WTC11 (cell line): ENCODE measurements at regions not wholly inside any gene's neighbourhood (a gene's known extent, or its start where the extent isn't known, plus 50 kb on each side); places are given as distances from the start of the nearest gene placed in this dataset.

ENCODE experiments used
- ATAC-seq: fragments of 200-7000 bp; cut with Tn5 transposase; 2 replicates; pipeline ENCODE4 v1.10.0; 2021; ENCODE audit warnings: mild to moderate bottlenecking, moderate library complexity
- CTCF ChIA-PET: fragments of 300-600 bp; sonication (Branson Sonifier 250); formaldehyde crosslinking; loops from one replicate; lab custom pipeline; 2021; ENCODE audit warnings: antibody characterized with exemption; lab: Charles Lee
- POLR2A ChIA-PET: fragments of 350-600 bp; sonication (Branson Sonifier 250); formaldehyde crosslinking; loops from one replicate; lab custom pipeline; 2021; ENCODE audit warnings: antibody characterized with exemption; lab: Charles Lee
- DNase-seq: peaks from one replicate; pipeline ENCODE4 v3.0.0; 2021; ENCODE audit warnings: low spot score
- H3K27ac Mint-ChIP-seq: 2 replicates; pipeline ENCODE4 v1.8.0; 2021; ENCODE audit warnings: mixed read lengths
- H3K27me3 Mint-ChIP-seq: 2 replicates; pipeline ENCODE4 v1.8.0; 2021; ENCODE audit warnings: low read depth, mild to moderate bottlenecking, moderate library complexity, mixed read lengths
- H3K36me3 Mint-ChIP-seq: 2 replicates; pipeline ENCODE4 v1.8.0; 2021; ENCODE audit warnings: mixed read lengths
- H3K4me1 Mint-ChIP-seq: 2 replicates; pipeline ENCODE4 v1.8.0; 2022; ENCODE audit warnings: mixed read lengths
- H3K4me3 Mint-ChIP-seq: 2 replicates; pipeline ENCODE4 v1.8.0; 2021; ENCODE audit warnings: mild to moderate bottlenecking, moderate library complexity, mixed read lengths
- H3K9me3 Mint-ChIP-seq: 2 replicates; pipeline ENCODE4 v1.8.0; 2021; ENCODE audit warnings: mixed read lengths
- ATF2 ChIP-seq: sonication (generic); formaldehyde crosslinking; IDR thresholded peaks from 2 replicates; pipeline ENCODE4 v1.8.1; 2022; ENCODE audit warnings: low read depth, missing genetic modification reagents, borderline replicate concordance
- ERG ChIP-seq: fragments of 250-450 bp; sonication (Bioruptor Pico); IDR thresholded peaks from 2 replicates; pipeline ENCODE4 v1.8.0; 2021; ENCODE audit warnings: mild to moderate bottlenecking
- ESRRA ChIP-seq: sonication (generic); formaldehyde crosslinking; IDR thresholded peaks from 2 replicates; pipeline ENCODE4 v1.8.1; 2022; ENCODE audit warnings: mild to moderate bottlenecking, missing genetic modification reagents, borderline replicate concordance
- FOXP1 ChIP-seq: sonication (generic); formaldehyde crosslinking; IDR thresholded peaks from 2 replicates; pipeline ENCODE4 v1.8.0; 2022; ENCODE audit warnings: missing genetic modification reagents, mild to moderate bottlenecking, moderate library complexity, borderline replicate concordance
- FOXP4 ChIP-seq: sonication (generic); formaldehyde crosslinking; IDR thresholded peaks from 2 replicates; pipeline ENCODE4 v1.8.0; 2022; ENCODE audit warnings: mild to moderate bottlenecking, missing genetic modification reagents
- JUN ChIP-seq: sonication (generic); formaldehyde crosslinking; IDR thresholded peaks from 2 replicates; pipeline ENCODE4 v1.8.0; 2023; ENCODE audit warnings: mild to moderate bottlenecking, missing genetic modification reagents
- KAT7 ChIP-seq: sonication (generic); formaldehyde crosslinking; IDR thresholded peaks from 2 replicates; pipeline ENCODE4 v1.8.1; 2023; ENCODE audit warnings: missing genetic modification reagents, mild to moderate bottlenecking, borderline replicate concordance
- NR3C1 ChIP-seq: sonication (generic); formaldehyde crosslinking; conservative IDR thresholded peaks from 2 replicates; pipeline ENCODE4 v1.8.1; 2023; ENCODE audit warnings: low read depth, mild to moderate bottlenecking, missing genetic modification reagents
- OVOL2 ChIP-seq: fragments of 250-450 bp; sonication (Bioruptor Pico); IDR thresholded peaks from 2 replicates; pipeline ENCODE4 v1.9.0; 2021; ENCODE audit warnings: mild to moderate bottlenecking, borderline replicate concordance
- RELA ChIP-seq: sonication (generic); formaldehyde crosslinking; IDR thresholded peaks from 2 replicates; pipeline ENCODE4 v1.8.1; 2022; ENCODE audit warnings: missing genetic modification reagents, mild to moderate bottlenecking, borderline replicate concordance
- RORB ChIP-seq: fragments of 250-450 bp; sonication (Bioruptor Pico); IDR thresholded peaks from 2 replicates; pipeline ENCODE4 v1.9.0; 2021; ENCODE audit warnings: mild to moderate bottlenecking
- TCF7 ChIP-seq: sonication (generic); formaldehyde crosslinking; IDR thresholded peaks from 2 replicates; pipeline ENCODE4 v1.8.0; 2022; ENCODE audit warnings: mild to moderate bottlenecking, low read depth, missing genetic modification reagents, moderate library complexity
- TEAD1 ChIP-seq: sonication (generic); formaldehyde crosslinking; IDR thresholded peaks from 2 replicates; pipeline ENCODE4 v1.8.0; 2022; ENCODE audit warnings: mild to moderate bottlenecking, missing genetic modification reagents
- TEAD4 ChIP-seq: sonication (generic); formaldehyde crosslinking; IDR thresholded peaks from 2 replicates; pipeline ENCODE4 v1.8.0; 2022; ENCODE audit warnings: mild to moderate bottlenecking, missing genetic modification reagents
- ZNF423 ChIP-seq: fragments of 250-450 bp; sonication (Bioruptor Pico); IDR thresholded peaks from 2 replicates; pipeline ENCODE4 v2.1.2; 2022; ENCODE audit warnings: mild to moderate bottlenecking, moderate library complexity
- TF ChIP-seq, protein P1 (sequence below): fragments of 250-450 bp; sonication (Bioruptor Pico); IDR thresholded peaks from 2 replicates; pipeline ENCODE4 v1.9.0; 2021; ENCODE audit warnings: mild to moderate bottlenecking, borderline replicate concordance
- TF ChIP-seq, protein P2 (sequence below): sonication (generic); formaldehyde crosslinking; IDR thresholded peaks from 2 replicates; pipeline ENCODE4 v1.8.1; 2023; ENCODE audit warnings: mild to moderate bottlenecking, missing genetic modification reagents, borderline replicate concordance
- TF ChIP-seq, protein P3 (sequence below): fragments of 200-600 bp; IDR thresholded peaks from 2 replicates; pipeline ENCODE4 v1.8.0; 2022; ENCODE audit warnings: antibody characterized with exemption

DNA sequence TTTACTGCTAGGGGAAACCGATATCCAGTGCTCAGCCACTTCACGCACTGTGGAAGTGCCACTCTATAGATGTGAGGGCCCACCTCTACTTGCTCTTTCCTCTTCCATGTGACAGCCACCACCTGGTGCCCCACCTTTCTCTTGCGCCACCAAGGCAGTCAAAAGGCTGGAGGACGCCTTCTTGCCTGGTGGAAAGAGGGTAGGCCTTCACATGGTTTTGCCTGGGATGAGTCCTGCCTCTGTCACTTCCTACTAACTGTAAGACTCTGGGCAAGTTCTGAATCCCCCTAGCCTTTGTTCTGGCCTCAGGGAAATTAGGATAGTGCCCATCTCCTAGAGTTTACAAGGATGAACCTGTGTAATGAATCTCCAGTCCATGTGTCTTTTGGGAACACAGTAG is 66.1 kb upstream of the ODC1 start (continued):
- no peak for TF ChIP-seq ATF2
- no peak for TF ChIP-seq ERG (CRISPR knock-in tag)

GRCh38 chr2:10513201-10513600 is 65.1 kb upstream of the ODC1 start:
- Mint-ChIP-seq H3K4me1 (no peaks in the 10 kb centered on the region), H3K27me3 (peaks cover 7% of the 10 kb centered on the region), H3K36me3 (peaks cover 21% of the 10 kb centered on the region), H3K4me3 (no peak overlapping the region), H3K9me3 (peaks cover 38% of the 10 kb centered on the region), H3K27ac (no peak overlapping the region)
- TF ChIP-seq, protein P1, sequence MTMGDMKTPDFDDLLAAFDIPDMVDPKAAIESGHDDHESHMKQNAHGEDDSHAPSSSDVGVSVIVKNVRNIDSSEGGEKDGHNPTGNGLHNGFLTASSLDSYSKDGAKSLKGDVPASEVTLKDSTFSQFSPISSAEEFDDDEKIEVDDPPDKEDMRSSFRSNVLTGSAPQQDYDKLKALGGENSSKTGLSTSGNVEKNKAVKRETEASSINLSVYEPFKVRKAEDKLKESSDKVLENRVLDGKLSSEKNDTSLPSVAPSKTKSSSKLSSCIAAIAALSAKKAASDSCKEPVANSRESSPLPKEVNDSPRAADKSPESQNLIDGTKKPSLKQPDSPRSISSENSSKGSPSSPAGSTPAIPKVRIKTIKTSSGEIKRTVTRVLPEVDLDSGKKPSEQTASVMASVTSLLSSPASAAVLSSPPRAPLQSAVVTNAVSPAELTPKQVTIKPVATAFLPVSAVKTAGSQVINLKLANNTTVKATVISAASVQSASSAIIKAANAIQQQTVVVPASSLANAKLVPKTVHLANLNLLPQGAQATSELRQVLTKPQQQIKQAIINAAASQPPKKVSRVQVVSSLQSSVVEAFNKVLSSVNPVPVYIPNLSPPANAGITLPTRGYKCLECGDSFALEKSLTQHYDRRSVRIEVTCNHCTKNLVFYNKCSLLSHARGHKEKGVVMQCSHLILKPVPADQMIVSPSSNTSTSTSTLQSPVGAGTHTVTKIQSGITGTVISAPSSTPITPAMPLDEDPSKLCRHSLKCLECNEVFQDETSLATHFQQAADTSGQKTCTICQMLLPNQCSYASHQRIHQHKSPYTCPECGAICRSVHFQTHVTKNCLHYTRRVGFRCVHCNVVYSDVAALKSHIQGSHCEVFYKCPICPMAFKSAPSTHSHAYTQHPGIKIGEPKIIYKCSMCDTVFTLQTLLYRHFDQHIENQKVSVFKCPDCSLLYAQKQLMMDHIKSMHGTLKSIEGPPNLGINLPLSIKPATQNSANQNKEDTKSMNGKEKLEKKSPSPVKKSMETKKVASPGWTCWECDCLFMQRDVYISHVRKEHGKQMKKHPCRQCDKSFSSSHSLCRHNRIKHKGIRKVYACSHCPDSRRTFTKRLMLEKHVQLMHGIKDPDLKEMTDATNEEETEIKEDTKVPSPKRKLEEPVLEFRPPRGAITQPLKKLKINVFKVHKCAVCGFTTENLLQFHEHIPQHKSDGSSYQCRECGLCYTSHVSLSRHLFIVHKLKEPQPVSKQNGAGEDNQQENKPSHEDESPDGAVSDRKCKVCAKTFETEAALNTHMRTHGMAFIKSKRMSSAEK, result no peak
- no peak for TF ChIP-seq FOXP1
- TF ChIP-seq OVOL2 (CRISPR knock-in tag), result no peak
- no peak for TF ChIP-seq JUN (CRISPR knock-in tag)
- TF ChIP-seq RELA (CRISPR knock-in tag), result no peak
- TF ChIP-seq FOXP4 (CRISPR knock-in tag), result no peak
- no peak for TF ChIP-seq TEAD4 (CRISPR knock-in tag)
- no peak for TF ChIP-seq TCF7 (CRISPR knock-in tag)
- CTCF ChIA-PET, result interaction anchor here (0.5 kb wide), 1 partner anchor 103 kb away, joined by 4 read pairs; no protein-coding TSS in a partner anchor
- DNase-seq, result no peak
- POLR2A ChIA-PET, result no interaction called here
- no peak for ATAC-seq

DNA sequence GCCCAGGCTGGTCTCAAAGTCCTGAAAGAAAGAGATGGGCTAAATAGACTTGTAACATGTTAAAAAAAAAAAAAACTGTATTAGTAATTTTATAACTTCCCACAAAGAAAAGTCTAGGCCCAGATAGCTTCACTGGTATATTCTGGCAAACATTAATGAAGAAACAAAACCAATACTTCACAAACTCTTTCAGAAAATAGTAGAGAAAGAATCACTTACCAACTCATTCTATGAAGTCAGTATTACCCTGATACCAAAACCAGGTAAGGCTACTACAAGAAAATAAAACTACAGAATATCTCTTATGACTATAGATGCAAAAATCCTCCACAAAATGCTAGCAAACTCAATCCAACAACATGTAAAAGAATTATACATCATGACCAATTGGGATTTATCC is 59.9 kb upstream of the ODC1 start:
- Mint-ChIP-seq H3K4me3 (no peak overlapping the region), H3K36me3 (no peaks in the 10 kb centered on the region), H3K27me3 (peaks cover 3% of the 10 kb centered on the region; the same call in 1 of the 2 replicates), H3K9me3 (no peaks in the 10 kb centered on the region), H3K27ac (no peak overlapping the region), H3K4me1 (no peaks in the 10 kb centered on the region)
- CTCF ChIA-PET, result interaction anchor here (1.9 kb wide), 1 partner anchor 12 kb away, joined by 10 read pairs; no protein-coding TSS in a partner anchor
- DNase-seq, result no peak
- POLR2A ChIA-PET, result no interaction called here
- no peak for ATAC-seq
- TF ChIP-seq, protein P2, sequence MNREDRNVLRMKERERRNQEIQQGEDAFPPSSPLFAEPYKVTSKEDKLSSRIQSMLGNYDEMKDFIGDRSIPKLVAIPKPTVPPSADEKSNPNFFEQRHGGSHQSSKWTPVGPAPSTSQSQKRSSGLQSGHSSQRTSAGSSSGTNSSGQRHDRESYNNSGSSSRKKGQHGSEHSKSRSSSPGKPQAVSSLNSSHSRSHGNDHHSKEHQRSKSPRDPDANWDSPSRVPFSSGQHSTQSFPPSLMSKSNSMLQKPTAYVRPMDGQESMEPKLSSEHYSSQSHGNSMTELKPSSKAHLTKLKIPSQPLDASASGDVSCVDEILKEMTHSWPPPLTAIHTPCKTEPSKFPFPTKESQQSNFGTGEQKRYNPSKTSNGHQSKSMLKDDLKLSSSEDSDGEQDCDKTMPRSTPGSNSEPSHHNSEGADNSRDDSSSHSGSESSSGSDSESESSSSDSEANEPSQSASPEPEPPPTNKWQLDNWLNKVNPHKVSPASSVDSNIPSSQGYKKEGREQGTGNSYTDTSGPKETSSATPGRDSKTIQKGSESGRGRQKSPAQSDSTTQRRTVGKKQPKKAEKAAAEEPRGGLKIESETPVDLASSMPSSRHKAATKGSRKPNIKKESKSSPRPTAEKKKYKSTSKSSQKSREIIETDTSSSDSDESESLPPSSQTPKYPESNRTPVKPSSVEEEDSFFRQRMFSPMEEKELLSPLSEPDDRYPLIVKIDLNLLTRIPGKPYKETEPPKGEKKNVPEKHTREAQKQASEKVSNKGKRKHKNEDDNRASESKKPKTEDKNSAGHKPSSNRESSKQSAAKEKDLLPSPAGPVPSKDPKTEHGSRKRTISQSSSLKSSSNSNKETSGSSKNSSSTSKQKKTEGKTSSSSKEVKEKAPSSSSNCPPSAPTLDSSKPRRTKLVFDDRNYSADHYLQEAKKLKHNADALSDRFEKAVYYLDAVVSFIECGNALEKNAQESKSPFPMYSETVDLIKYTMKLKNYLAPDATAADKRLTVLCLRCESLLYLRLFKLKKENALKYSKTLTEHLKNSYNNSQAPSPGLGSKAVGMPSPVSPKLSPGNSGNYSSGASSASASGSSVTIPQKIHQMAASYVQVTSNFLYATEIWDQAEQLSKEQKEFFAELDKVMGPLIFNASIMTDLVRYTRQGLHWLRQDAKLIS, result no peak
- TF ChIP-seq KAT7, result no peak
- TF ChIP-seq ZNF423 (CRISPR knock-in tag), result no peak
- no peak for TF ChIP-seq RORB (CRISPR knock-in tag)
- TF ChIP-seq ESRRA (CRISPR knock-in tag), result no peak
- TF ChIP-seq NR3C1 (CRISPR knock-in tag), result no peak
- no peak for TF ChIP-seq TEAD1 (CRISPR knock-in tag)
- TF ChIP-seq, protein P3, sequence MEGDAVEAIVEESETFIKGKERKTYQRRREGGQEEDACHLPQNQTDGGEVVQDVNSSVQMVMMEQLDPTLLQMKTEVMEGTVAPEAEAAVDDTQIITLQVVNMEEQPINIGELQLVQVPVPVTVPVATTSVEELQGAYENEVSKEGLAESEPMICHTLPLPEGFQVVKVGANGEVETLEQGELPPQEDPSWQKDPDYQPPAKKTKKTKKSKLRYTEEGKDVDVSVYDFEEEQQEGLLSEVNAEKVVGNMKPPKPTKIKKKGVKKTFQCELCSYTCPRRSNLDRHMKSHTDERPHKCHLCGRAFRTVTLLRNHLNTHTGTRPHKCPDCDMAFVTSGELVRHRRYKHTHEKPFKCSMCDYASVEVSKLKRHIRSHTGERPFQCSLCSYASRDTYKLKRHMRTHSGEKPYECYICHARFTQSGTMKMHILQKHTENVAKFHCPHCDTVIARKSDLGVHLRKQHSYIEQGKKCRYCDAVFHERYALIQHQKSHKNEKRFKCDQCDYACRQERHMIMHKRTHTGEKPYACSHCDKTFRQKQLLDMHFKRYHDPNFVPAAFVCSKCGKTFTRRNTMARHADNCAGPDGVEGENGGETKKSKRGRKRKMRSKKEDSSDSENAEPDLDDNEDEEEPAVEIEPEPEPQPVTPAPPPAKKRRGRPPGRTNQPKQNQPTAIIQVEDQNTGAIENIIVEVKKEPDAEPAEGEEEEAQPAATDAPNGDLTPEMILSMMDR, result no peak
